Endodermal cell (in vitro differentiated cells): ENCODE measurements at regions not wholly inside any gene's neighbourhood (a gene's known extent, or its start where the extent isn't known, plus 50 kb on each side); places are given as distances from the start of the nearest gene placed in this dataset.

Experiments
- DNase-seq: peaks from one replicate; pipeline ENCODE4 v3.0.0-alpha.2; 2017
- H3K27ac ChIP-seq: 2 replicates; pipeline ENCODE4 v1.5.1; 2013; ENCODE audit warnings: mild to moderate bottlenecking, low read depth, low read length, moderate library complexity
- H3K27me3 ChIP-seq: 2 replicates; pipeline ENCODE4 v1.6.1; 2013; ENCODE audit warnings: mild to moderate bottlenecking, low read length, moderate library complexity; ENCODE audit not compliant: insufficient read depth, control insufficient read depth, poor library complexity, severe bottlenecking
- H3K36me3 ChIP-seq: 2 replicates; pipeline ENCODE4 v1.7.0; 2013; ENCODE audit warnings: mild to moderate bottlenecking, low read length, moderate library complexity; ENCODE audit not compliant: control insufficient read depth, insufficient read depth
- H3K4me1 ChIP-seq: one replicate; pipeline ENCODE4 v1.7.0; 2013; ENCODE audit warnings: low read length; ENCODE audit not compliant: control insufficient read depth, insufficient read depth
- H3K4me3 ChIP-seq: 2 replicates; pipeline ENCODE4 v1.5.1; 2013; ENCODE audit warnings: mild to moderate bottlenecking, low read length, moderate library complexity
- H3K9ac ChIP-seq: 2 replicates; pipeline ENCODE4 v1.6.1; 2013; ENCODE audit warnings: mild to moderate bottlenecking, low read length, moderate library complexity; ENCODE audit not compliant: poor library complexity, severe bottlenecking; ENCODE audit errors: extremely low read depth
- H3K9me3 ChIP-seq: 2 replicates; pipeline ENCODE4 v1.6.1; 2013; ENCODE audit warnings: mild to moderate bottlenecking, low read length, moderate library complexity; ENCODE audit not compliant: control insufficient read depth
- H3K27ac Mint-ChIP-seq: 2 replicates; pipeline ENCODE4 v1.8.0; 2020; ENCODE audit warnings: mixed read lengths
- H3K27me3 Mint-ChIP-seq: 2 replicates; pipeline ENCODE4 v1.8.0; 2021; ENCODE audit warnings: mild to moderate bottlenecking, mixed read lengths; ENCODE audit not compliant: insufficient read depth
- H3K36me3 Mint-ChIP-seq: 2 replicates; pipeline ENCODE4 v1.8.0; 2020; ENCODE audit warnings: low read depth, mixed read lengths
- H3K4me1 Mint-ChIP-seq: 2 replicates; pipeline ENCODE4 v1.8.0; 2020; ENCODE audit warnings: mixed read lengths
- H3K4me3 Mint-ChIP-seq: 2 replicates; pipeline ENCODE4 v1.8.0; 2020; ENCODE audit warnings: mild to moderate bottlenecking, moderate library complexity, mixed read lengths
- H3K9me3 Mint-ChIP-seq: 2 replicates; pipeline ENCODE4 v1.8.0; 2020; ENCODE audit warnings: mild to moderate bottlenecking, mixed read lengths
- CTCF ChIP-seq: fragments of 200-600 bp; sonication (generic); conservative IDR thresholded peaks from 2 replicates; pipeline ENCODE4 v1.5.0; 2021; ENCODE audit warnings: antibody characterized with exemption, mild to moderate bottlenecking
- WGBS, 2 experiments: methylation state at CpG; one replicate each; pipeline versions ENCODE4 v1.1.5 to v1.1.7; 2013; ENCODE audit warnings: missing lambda C conversion rate in 2 of 2, mixed read lengths in 1 of 2; ENCODE audit not compliant: insufficient coverage in 1 of 2, insufficient read length in 1 of 2; 5-methylcytosine and 5-hydroxymethylcytosine counted together

GRCh38 chr1:185498207-185498606 lies 181.2 kb upstream of the IVNS1ABP start:
- H3K27me3 ChIP-seq: no peaks in the 10 kb centered on the region
- DNase-seq: no peak
- no peak overlapping the region for H3K27ac ChIP-seq
- no peaks in the 10 kb centered on the region for H3K36me3 Mint-ChIP-seq
- no peak overlapping the region for H3K4me3 ChIP-seq
- H3K9me3 ChIP-seq: no peaks in the 10 kb centered on the region
- no peaks in the 10 kb centered on the region for H3K27me3 Mint-ChIP-seq
- no peaks in the 10 kb centered on the region for H3K9me3 Mint-ChIP-seq
- H3K4me1 Mint-ChIP-seq: no peaks in the 10 kb centered on the region
- H3K9ac ChIP-seq: no peak overlapping the region
- WGBS, 2 experiments: 83 to 97% methylated on average over 2 of the region's 2 CpGs
- H3K4me3 Mint-ChIP-seq: no peak overlapping the region
- no peaks in the 10 kb centered on the region for H3K4me1 ChIP-seq
- no peak overlapping the region for H3K27ac Mint-ChIP-seq
- H3K36me3 ChIP-seq: no peaks in the 10 kb centered on the region
- TF ChIP-seq CTCF: no peak

- Mint-ChIP-seq H3K36me3 (no peaks in the 10 kb centered on the region), H3K4me3 (no peak overlapping the region), H3K9me3 (no peaks in the 10 kb centered on the region), H3K27me3 (no peaks in the 10 kb centered on the region), H3K4me1 (no peaks in the 10 kb centered on the region), H3K27ac (no peak overlapping the region)
- H3K9ac ChIP-seq: no peak overlapping the region
- H3K27me3 ChIP-seq: no peaks in the 10 kb centered on the region
- no peaks in the 10 kb centered on the region for H3K9me3 ChIP-seq
- no peak overlapping the region for H3K27ac ChIP-seq
- H3K36me3 ChIP-seq: no peaks in the 10 kb centered on the region
- DNase-seq: no peak
- H3K4me1 ChIP-seq: no peaks in the 10 kb centered on the region
- no peak for TF ChIP-seq CTCF
- H3K4me3 ChIP-seq: no peak overlapping the region
Observed at GRCh38 chr1:185497177-185497576, 180.1 kb upstream of the IVNS1ABP start.

GRCh38 chr1:185495898-185496297 lies 178.9 kb upstream of the IVNS1ABP start:
- Histone ChIP-seq H3K9ac (no peak overlapping the region), H3K27me3 (no peaks in the 10 kb centered on the region), H3K27ac (no peak overlapping the region), H3K9me3 (no peaks in the 10 kb centered on the region), H3K4me1 (no peaks in the 10 kb centered on the region), H3K4me3 (no peak overlapping the region), H3K36me3 (no peaks in the 10 kb centered on the region)
- Mint-ChIP-seq H3K36me3 (no peaks in the 10 kb centered on the region), H3K9me3 (no peaks in the 10 kb centered on the region), H3K27me3 (no peaks in the 10 kb centered on the region), H3K27ac (no peak overlapping the region), H3K4me1 (no peaks in the 10 kb centered on the region), H3K4me3 (no peak overlapping the region)
- no peak for DNase-seq
- TF ChIP-seq CTCF: no peak
- WGBS, 2 experiments: 89% methylated on average over 1 of the region's 1 CpG; no CpG with 5 or more reads in 1 of the 2 experiments
